Activated T-helper 17 cell treated with anti-CD3 and anti-CD28 coated beads, Interleukin-2, amount 50 U/mL, for 72 hours (primary cell): ENCODE measurements at regions not wholly inside any gene's neighbourhood (a gene's known extent, or its start where the extent isn't known, plus 50 kb on each side); places are given as distances from the start of the nearest gene placed in this dataset.

Experiments
- ATAC-seq: fragments of 150-1000 bp; cut with Tn5 transposase; replicated peaks from 2 replicates; pipeline ENCODE4 v1.10.0; 2021; ENCODE audit warnings: mild to moderate bottlenecking, moderate library complexity
- H3K27ac Mint-ChIP-seq: one replicate; pipeline ENCODE4 v1.8.0; 2022; ENCODE audit warnings: mixed read lengths
- H3K27me3 Mint-ChIP-seq: one replicate; pipeline ENCODE4 v1.8.0; 2022; ENCODE audit warnings: mixed read lengths
- H3K36me3 Mint-ChIP-seq: one replicate; pipeline ENCODE4 v1.8.0; 2022; ENCODE audit warnings: low read depth, mild to moderate bottlenecking, mixed read lengths
- H3K4me1 Mint-ChIP-seq: one replicate; pipeline ENCODE4 v1.8.0; 2022; ENCODE audit warnings: mixed read lengths
- H3K4me3 Mint-ChIP-seq: one replicate; pipeline ENCODE4 v1.8.0; 2022; ENCODE audit warnings: mild to moderate bottlenecking, mixed read lengths
- H3K9me3 Mint-ChIP-seq: one replicate; pipeline ENCODE4 v1.8.0; 2022; ENCODE audit warnings: mixed read lengths

- Mint-ChIP-seq H3K27me3 (no peaks in the 10 kb centered on the region), H3K4me3 (no peak overlapping the region), H3K36me3 (no peaks in the 10 kb centered on the region), H3K4me1 (no peaks in the 10 kb centered on the region), H3K27ac (no peak overlapping the region), H3K9me3 (no peaks in the 10 kb centered on the region)
- ATAC-seq = no peak
These were observed 789.0 kb downstream of the TBC1D22A start for GRCh38 chr22:47551431-47551775.

GRCh38 chr22:47550524-47551430 is 788.3 kb downstream of the TBC1D22A start:
- H3K4me3 Mint-ChIP-seq = no peak overlapping the region
- H3K27me3 Mint-ChIP-seq = no peaks in the 10 kb centered on the region
- no peaks in the 10 kb centered on the region for H3K36me3 Mint-ChIP-seq
- no peaks in the 10 kb centered on the region for H3K9me3 Mint-ChIP-seq
- H3K4me1 Mint-ChIP-seq = no peaks in the 10 kb centered on the region
- ATAC-seq = no peak
- H3K27ac Mint-ChIP-seq = no peak overlapping the region

DNA sequence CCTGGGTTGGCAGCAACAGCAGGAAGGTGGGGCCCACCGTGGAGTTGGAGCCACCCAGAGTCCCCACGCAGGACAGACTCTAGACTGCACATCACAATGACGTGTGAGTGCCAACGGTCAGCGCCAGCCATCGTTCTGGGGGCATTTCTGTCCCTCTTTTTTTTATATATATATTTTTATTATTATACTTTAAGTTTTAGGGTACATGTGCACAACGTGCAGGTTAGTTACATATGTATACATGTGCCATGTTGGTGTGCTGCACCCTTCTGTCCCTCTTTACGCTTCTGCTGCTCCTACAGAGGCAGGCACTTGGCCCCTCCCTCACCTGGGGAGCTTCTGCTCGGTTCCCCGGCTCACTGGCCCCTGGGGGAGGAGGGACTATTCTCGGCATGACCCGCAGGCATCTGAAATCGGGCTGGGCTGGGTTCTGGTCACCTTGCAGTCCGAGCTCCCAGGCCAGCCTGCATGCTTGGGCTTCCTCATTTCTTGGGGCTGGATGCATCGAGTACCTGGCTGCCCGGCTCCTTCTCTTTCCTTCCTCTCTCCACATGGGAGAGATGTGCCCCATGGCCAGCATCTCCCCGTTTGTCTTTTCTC is 787.4 kb downstream of the TBC1D22A start:
- H3K27ac Mint-ChIP-seq = no peak overlapping the region
- no peaks in the 10 kb centered on the region for H3K9me3 Mint-ChIP-seq
- no peak for ATAC-seq
- no peaks in the 10 kb centered on the region for H3K4me1 Mint-ChIP-seq
- H3K36me3 Mint-ChIP-seq = no peaks in the 10 kb centered on the region
- no peak overlapping the region for H3K4me3 Mint-ChIP-seq
- no peaks in the 10 kb centered on the region for H3K27me3 Mint-ChIP-seq

GRCh38 chr22:47548953-47549740 is 786.7 kb downstream of the TBC1D22A start:
- no peaks in the 10 kb centered on the region for H3K27me3 Mint-ChIP-seq
- H3K27ac Mint-ChIP-seq = no peak overlapping the region
- no peaks in the 10 kb centered on the region for H3K4me1 Mint-ChIP-seq
- H3K4me3 Mint-ChIP-seq = no peak overlapping the region
- H3K36me3 Mint-ChIP-seq = no peaks in the 10 kb centered on the region
- no peak for ATAC-seq
- peaks cover 4% of the 10 kb centered on the region for H3K9me3 Mint-ChIP-seq

DNA sequence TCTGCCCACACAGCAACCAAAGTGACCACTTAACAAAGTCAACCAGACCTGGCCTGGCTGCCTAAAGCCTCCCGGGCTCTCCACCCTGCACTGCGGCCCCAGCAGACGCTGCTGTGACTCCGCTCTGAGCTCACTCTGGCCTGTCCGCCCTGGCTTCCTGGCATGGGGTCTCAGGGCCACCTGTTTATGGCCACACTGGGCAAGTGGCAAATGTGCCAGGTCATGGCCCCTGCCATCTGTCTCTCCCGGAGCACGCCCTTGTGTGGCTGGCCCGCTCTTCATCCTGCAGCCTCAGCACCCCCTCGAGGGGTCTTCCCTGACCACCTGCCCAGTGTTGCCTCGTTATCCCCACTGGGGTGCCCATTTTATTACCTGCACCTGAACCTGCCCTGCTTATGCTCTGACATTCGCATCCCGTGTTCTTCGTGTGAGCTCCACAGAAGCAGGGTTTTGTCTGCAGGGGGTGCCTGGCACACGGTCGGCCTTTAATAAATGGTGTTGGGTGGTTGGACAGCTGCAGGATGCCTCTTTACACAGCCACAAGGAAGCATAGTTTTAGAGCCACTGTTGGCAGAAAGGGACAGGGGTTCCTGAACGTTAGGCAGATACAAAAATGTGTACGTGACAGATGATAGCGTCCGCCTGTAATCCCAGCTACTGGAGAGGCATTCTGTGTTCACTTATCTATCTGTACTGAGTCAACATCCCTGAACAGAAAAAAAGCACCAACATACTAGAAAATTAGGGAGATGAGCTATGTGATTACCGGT is 785.6 kb downstream of the TBC1D22A start:
- no peaks in the 10 kb centered on the region for H3K4me1 Mint-ChIP-seq
- no peaks in the 10 kb centered on the region for H3K36me3 Mint-ChIP-seq
- H3K9me3 Mint-ChIP-seq = peaks cover 5% of the 10 kb centered on the region
- no peak for ATAC-seq
- H3K27ac Mint-ChIP-seq = no peak overlapping the region
- H3K27me3 Mint-ChIP-seq = no peaks in the 10 kb centered on the region
- no peak overlapping the region for H3K4me3 Mint-ChIP-seq

- no peaks in the 10 kb centered on the region for H3K4me1 Mint-ChIP-seq
- H3K27me3 Mint-ChIP-seq = no peaks in the 10 kb centered on the region
- no peak for ATAC-seq
- peaks cover 5% of the 10 kb centered on the region for H3K9me3 Mint-ChIP-seq
- no peak overlapping the region for H3K27ac Mint-ChIP-seq
- no peaks in the 10 kb centered on the region for H3K36me3 Mint-ChIP-seq
- H3K4me3 Mint-ChIP-seq = no peak overlapping the region
These were observed 784.8 kb downstream of the TBC1D22A start for GRCh38 chr22:47547239-47547661.

GRCh38 chr22:47544696-47545095 is 782.2 kb downstream of the TBC1D22A start:
- Mint-ChIP-seq H3K4me1 (no peaks in the 10 kb centered on the region), H3K4me3 (no peak overlapping the region), H3K27ac (no peak overlapping the region), H3K36me3 (no peaks in the 10 kb centered on the region), H3K27me3 (no peaks in the 10 kb centered on the region), H3K9me3 (peaks cover 5% of the 10 kb centered on the region)
- ATAC-seq = no peak

DNA sequence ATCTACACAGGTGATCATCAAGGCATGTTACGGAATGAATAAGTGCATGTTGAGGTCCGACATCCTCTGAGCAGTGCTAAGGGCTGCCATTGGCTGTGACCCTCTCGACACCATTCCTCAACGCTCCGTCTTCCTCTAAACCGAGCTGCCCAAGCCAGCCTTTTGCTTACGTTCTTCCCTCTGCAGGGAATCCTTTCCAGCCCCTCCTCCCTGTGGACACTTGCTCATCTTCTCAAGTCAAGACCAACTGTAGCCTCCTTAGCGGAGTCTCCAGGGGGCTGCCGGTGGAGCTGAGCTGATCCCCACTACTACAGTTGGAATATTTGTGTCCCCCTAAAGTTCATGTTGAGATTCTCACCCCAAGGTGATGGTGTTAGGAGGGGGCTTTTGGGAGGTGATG is 781.0 kb downstream of the TBC1D22A start:
- no peak overlapping the region for H3K27ac Mint-ChIP-seq
- H3K4me3 Mint-ChIP-seq = no peak overlapping the region
- H3K36me3 Mint-ChIP-seq = no peaks in the 10 kb centered on the region
- H3K9me3 Mint-ChIP-seq = peaks cover 8% of the 10 kb centered on the region
- no peak for ATAC-seq
- no peaks in the 10 kb centered on the region for H3K27me3 Mint-ChIP-seq
- no peaks in the 10 kb centered on the region for H3K4me1 Mint-ChIP-seq

DNA sequence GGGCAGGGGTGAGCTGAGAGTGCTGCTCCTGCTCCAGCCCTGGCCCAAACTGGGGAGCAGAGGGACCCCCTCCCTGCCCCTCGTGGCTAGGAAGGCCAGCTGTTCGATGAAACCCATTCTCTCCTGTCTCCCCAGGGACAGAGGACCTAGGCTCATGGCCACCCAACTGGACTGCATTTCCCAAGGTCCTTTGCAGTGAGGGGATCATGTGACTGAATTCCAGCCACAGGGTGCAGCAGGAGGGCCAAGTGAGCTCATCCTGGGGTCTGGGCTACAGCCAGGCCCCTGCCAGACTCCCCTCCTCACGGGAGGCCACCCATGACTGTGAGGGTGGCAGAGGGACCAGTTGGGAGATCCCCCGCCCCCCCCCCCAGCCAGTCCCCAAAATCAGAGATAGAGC is 777.6 kb downstream of the TBC1D22A start:
- no peak for ATAC-seq
- Mint-ChIP-seq H3K4me1 (no peaks in the 10 kb centered on the region), H3K36me3 (no peaks in the 10 kb centered on the region), H3K27me3 (no peaks in the 10 kb centered on the region), H3K9me3 (peaks cover 8% of the 10 kb centered on the region), H3K4me3 (no peak overlapping the region), H3K27ac (no peak overlapping the region)

DNA sequence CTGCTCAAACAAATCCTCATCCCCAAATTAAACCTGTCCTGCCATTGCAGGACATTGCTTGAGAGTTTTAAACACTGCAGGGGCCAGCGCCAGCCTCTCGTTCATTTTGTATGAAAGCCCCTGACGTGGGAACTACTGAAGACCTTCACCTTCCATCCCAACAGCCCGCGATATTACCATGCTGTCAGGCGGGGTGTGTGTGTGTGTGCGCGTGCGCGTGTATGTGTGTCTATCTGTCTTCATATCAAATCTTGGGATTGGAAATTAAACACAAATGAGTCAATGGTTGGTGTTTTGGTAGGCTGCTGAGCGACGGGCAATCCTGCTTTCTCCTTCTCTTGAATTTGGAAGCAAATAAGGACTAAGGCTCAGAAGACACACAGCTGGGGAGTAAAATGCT is 776.9 kb downstream of the TBC1D22A start:
- no peak overlapping the region for H3K27ac Mint-ChIP-seq
- no peak for ATAC-seq
- H3K4me3 Mint-ChIP-seq = no peak overlapping the region
- no peaks in the 10 kb centered on the region for H3K36me3 Mint-ChIP-seq
- H3K27me3 Mint-ChIP-seq = no peaks in the 10 kb centered on the region
- peaks cover 6% of the 10 kb centered on the region for H3K9me3 Mint-ChIP-seq
- no peaks in the 10 kb centered on the region for H3K4me1 Mint-ChIP-seq

GRCh38 chr22:47535681-47536080 is 773.2 kb downstream of the TBC1D22A start:
- no peaks in the 10 kb centered on the region for H3K36me3 Mint-ChIP-seq
- no peak overlapping the region for H3K27ac Mint-ChIP-seq
- peaks cover 3% of the 10 kb centered on the region for H3K9me3 Mint-ChIP-seq
- no peaks in the 10 kb centered on the region for H3K27me3 Mint-ChIP-seq
- H3K4me3 Mint-ChIP-seq = no peak overlapping the region
- no peaks in the 10 kb centered on the region for H3K4me1 Mint-ChIP-seq
- no peak for ATAC-seq

- Mint-ChIP-seq H3K4me3 (no peak overlapping the region), H3K27me3 (no peaks in the 10 kb centered on the region), H3K4me1 (no peaks in the 10 kb centered on the region), H3K27ac (no peak overlapping the region), H3K36me3 (no peaks in the 10 kb centered on the region), H3K9me3 (peaks cover 3% of the 10 kb centered on the region)
- no peak for ATAC-seq
These were observed 772.5 kb downstream of the TBC1D22A start for GRCh38 chr22:47534804-47535410.

DNA sequence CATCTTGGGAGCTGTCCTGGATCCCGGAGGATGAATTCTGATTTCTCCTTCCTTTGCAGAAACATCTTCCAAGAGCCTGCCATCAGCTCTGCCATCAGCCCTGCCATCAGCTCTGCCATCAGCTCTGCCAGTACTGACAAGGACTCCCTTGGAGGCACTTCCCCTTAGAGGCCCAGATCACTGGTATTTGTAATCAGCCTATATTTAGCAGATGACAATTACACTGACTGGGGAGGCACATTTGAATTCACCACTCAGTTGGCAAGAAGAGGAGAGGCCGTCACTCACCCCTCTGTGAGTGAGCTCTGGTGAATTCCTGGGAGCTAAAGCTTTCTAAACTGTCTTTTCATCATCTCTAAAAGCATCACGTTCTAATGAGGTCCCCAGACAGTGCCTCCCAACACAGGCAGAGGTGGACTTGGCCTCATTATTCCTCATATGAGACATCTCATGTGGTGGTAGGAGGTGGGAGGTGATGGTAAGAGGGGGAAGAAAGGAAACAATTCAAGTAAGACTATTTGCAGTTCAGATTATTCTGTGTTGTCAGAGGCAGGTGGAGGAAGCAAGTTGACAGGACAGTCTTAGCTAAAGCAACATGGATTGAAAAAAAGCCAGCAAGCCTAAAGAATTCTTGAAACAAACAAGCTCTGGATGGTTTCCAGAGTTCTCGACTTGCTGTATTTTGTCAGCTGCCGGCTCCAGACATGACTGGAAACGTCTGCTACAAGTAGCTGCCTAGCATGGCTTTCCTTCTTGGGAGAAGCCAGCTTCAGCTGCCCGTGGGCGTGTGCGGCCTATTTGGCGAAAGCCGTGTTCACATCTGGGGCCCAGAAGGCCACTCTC is 771.7 kb downstream of the TBC1D22A start:
- peaks cover 3% of the 10 kb centered on the region for H3K9me3 Mint-ChIP-seq
- ATAC-seq = no peak

More for the DNA sequence above, 771.7 kb downstream of the TBC1D22A start:
- no peak overlapping the region for H3K4me3 Mint-ChIP-seq
- no peak overlapping the region for H3K27ac Mint-ChIP-seq
- H3K4me1 Mint-ChIP-seq = no peaks in the 10 kb centered on the region
- H3K27me3 Mint-ChIP-seq = no peaks in the 10 kb centered on the region
- no peaks in the 10 kb centered on the region for H3K36me3 Mint-ChIP-seq
